ELR (cell line): ENCODE measurements at regions not wholly inside any gene's neighbourhood (a gene's known extent, or its start where the extent isn't known, plus 50 kb on each side); places are given as distances from the start of the nearest gene placed in this dataset.

ENCODE experiments used
- DNase-seq: peaks from one replicate; pipeline ENCODE4 v3.0.0-alpha.2; 2015; ENCODE audit warnings: low read depth

DNA sequence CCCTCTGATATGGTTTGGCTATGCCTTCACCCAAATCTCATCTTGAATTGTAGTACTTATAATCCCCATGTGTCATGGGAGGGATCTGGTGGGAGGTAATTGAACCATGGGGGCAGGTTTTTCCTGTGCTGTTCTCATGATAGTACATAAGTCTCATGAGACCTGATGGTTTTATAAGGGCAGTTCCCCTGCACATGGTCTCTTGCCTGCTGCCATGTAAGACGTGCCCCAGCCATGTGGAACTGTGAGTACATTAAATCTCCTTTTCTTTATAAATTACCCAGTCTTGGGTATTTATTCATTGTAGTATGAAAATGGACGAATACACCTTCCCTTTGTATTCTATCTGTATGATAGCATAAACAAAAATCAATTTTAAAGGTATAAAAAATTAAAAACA lies 333.4 kb upstream of the FBXO33 start:
- DNase-seq, result no peak

DNA sequence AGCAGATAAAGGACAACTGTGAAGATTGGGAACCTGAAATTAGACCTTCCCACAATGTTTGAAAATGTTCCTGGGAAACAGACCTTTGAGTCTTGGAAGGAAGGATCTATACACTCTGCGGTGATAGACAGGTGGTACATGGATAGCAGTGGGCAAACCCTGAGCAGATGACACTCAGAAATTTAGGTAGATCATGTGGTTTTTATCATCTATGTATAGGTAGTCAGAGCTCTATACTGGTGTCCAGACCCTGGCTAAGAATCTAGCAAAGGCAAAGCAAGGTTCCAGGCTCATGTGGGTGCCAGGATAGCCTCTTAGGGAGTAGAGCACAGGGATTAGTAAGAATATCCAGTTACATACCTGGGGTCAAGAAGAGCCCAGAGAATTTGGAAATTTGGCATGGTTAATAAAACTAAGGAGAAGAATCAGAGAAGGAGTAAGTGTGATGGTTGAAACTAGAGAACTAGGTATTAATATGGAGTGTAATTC lies 331.2 kb upstream of the FBXO33 start:
- no peak for DNase-seq

DNA sequence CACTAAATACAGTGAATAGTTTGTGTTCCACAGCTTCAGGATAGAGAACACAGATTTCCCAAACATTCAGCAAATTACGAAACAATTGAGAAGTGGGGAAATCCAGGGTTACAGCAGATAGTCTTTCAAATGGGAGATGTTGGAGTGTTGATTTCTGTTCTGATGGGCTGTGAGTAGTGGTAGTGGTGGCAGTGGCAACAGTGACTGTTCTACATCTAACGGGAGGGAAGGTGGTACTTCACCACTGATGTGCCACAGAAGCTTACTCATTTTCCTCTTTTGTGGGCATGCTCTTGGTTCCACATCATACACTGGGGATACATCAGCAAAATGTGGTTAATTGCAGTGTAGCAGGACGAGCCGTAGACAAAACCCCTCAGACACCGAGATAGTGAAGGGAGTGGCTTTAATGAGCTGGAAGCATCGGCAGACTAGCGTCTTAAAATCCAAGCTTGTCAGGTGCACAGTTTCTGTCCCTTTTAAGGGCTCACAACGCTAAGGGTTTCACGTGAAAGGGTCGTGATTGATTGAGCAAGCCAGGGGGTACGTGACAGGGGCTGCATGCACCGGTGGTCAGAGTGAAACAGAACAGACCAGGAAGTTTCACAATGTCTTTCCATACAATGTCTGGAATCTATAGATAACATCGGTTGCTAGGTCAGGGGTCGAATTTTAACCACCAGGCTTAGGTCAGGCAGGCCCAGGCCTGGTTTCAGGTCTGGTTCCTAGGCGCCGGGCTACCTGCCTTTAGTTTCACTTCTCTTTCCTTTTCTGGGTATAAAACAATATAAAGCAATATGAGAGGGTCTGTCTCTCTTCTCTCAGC lies 330.6 kb upstream of the FBXO33 start:
- DNase-seq, result no peak

DNA sequence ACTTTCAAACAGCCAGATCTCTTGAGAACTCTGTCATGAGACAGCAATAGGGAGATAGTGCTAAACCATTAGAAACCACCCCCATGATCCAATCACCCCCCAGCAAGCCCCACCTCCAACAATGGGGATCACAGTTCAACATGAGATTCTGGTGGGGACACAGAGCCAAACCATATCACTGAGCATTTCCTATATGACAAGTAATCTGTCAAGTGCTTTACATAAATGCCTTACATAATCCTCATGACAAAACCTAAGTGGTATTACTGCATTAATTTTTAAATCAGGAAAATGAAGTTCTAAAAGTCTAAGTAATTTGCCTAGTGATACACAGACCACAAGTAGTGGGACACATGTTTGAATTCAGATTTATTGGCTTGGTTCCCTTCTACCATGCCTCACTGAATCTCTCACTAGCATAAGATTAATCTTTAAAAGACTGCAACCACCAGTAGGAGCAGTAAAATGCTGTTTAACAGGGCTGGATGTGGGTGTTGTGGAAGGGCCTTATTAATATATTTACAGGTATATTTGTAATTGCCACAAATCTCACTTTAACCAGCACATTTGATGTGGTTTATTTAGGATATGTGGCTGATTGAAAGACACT lies 323.1 kb upstream of the FBXO33 start:
- DNase-seq, result no peak

DNA sequence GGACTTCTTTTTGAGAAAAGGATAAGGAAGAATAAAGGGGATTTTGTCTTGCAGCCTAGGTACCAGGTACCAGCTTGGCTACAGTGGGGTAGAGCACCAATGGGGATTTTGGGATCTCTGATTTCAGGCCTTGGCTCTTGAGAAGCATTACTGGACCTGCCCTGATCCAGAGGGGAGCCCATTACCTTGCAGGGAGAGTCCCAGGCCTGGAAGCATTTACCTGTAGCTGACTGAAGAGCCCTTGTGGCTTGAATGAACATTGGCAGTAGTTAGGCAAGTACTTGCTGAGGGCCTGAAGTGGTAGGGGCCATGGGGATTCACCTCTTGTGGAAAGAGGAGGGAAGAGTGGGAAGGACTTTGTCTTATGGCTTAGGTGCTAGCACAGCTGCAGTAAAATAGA lies 308.2 kb upstream of the FBXO33 start:
- no peak for DNase-seq

DNA sequence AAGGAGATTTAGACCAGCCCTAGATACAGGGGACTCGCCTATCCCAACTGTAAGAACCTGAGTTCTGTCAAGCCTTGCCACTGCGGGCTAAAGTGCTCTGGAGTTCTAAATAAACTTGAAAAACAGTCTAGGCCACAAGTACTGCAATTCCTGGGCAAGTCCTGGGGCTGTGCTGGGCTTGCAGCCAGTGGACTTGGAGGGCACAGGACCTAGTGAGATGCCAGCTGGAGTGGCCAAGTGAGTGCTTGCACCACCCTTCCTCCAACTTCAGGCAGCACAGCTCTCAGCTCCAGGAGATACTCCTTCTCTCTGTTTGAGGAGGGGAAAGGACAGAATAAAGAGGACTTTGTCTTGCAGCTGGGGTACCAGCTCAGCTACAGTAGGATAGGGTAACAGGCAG lies 307.6 kb upstream of the FBXO33 start:
- DNase-seq, result no peak

DNA sequence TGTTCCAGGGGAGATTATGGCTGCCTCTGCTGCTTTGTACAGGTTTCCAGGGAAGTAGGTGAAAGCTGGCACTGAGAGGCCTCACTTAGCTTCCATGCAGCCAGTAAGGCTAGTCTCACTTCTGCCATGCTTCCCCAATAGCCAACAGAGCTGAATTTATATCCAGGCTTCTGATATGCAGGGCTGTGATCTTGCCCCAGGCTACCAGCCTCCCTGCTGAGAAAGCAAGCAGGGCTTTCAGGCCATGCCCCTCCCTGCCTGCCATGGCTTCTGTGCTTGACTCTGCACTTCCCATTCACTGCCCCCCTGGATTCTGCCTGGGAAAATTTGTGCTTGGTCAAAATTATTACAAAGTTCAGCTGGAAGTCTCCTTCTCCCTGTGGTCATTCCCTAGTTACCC lies 302.1 kb upstream of the FBXO33 start:
- no peak for DNase-seq

DNA sequence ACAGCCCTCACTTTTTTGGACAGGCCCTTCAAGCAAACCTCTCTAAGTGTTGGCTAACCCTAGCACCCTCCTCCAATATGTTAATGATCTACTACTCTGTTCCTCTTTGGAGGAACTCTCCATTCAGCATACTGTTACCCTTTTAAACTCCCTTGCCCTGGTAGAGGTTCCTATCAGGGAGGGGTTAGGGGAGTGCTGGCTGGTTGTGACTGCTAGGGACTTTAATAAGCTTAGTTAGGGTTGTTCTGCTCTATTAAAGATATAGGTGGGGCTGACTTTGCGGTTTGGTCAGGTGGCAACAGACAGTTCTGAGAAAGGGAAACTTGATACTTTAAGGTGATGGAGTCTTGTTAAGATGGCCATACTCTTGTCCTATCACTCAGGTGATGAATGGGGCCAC lies 301.5 kb upstream of the FBXO33 start:
- no peak for DNase-seq

DNA sequence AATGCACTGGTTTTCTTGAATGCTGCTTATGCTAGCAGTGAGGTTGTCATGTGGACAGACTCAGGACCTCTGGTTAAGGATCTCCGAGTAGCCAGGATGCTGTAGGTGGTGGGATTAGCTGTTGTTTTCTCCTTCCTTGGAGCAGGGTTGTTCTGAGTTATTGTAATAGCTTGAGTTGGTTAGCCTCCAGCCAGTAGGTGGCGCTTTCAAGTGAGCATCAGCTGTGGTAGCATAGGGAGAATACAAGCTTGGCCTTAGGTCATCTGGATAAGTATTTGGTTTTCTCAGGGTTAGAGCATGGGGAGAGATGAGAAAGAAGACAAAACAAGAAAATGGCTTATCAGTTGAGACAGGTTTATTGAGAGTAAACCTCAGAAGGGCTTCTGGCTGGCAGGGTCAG lies 299.7 kb upstream of the FBXO33 start:
- peak; percentile 3 for DNase-seq

DNA sequence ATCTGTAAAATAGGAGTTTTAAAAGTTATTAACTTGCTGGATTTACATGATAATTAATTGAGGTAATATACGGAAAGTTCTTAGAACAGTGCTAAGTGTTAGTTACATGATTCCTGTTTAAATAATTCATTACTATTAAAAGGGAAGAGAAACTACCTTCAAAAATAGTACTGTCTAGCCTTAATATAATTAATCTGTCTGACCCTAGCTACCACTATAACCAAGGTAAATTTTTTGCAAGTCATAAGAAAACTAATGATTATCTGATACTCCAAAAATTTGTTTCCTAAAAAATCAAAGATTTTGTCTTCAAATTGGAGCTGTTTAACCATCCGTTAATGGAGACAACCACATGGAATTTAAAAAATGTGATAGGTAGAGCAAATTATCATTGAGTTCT lies 294.3 kb upstream of the FBXO33 start:
- DNase-seq, result no peak

DNA sequence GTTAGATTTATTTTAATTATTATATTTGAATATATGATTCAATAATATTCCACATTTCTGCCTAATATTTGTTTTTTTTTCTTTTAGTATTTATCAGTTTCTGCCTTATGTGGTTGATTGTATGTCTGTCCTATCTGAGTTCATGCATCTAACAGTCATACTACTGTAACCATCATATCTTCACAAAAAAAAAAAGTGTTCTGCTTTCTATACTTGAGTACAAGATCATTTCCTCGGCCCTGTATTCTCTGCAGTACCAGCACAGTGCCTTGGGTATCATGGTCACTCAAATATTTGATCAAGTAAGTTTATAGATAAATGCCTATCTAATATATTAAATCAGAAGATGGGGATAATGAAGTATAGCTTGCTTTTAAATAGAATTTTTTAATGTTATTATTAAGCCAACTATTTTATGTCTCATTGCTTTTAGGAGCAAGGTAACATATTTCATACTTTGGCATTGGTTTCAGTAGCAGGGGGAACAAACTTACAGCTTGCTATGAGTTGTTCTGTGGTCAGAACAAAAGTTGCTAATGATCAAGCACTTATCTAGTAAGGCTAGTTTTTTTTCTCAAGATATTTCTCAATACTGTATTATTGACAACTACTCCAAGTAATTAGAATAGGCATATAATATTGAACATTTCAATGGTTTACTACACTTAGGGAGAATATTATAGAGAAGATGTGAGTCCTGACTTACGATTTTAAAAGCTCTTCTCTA lies 290.5 kb upstream of the FBXO33 start:
- no peak for DNase-seq

DNA sequence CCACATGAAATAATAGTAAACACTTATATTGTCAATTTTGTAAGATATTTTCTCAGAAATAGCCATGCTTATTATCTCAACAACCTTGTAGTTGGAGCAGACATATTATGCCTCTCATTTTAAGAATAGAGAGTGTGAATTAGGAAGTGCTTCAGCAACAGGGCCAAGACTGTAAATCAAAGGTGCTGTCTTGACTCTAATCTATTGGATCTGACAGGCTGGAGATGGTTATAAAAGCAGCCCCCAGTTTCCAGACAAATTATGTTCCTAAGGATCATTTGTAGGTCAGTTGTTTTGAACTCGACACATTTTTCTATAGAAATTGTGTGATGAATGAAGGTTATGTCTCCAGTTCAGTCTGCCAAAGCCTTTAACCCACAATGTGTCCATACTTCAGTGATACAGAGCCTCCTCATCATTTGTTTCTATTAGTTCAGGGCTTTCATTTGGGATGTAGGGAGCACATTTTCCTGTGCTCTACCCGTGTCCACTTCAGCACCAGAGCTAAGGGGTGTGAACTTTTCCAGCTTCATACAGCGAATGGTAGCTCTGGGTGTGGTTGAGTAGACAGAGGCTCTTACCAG lies 284.8 kb upstream of the FBXO33 start:
- no peak for DNase-seq

DNA sequence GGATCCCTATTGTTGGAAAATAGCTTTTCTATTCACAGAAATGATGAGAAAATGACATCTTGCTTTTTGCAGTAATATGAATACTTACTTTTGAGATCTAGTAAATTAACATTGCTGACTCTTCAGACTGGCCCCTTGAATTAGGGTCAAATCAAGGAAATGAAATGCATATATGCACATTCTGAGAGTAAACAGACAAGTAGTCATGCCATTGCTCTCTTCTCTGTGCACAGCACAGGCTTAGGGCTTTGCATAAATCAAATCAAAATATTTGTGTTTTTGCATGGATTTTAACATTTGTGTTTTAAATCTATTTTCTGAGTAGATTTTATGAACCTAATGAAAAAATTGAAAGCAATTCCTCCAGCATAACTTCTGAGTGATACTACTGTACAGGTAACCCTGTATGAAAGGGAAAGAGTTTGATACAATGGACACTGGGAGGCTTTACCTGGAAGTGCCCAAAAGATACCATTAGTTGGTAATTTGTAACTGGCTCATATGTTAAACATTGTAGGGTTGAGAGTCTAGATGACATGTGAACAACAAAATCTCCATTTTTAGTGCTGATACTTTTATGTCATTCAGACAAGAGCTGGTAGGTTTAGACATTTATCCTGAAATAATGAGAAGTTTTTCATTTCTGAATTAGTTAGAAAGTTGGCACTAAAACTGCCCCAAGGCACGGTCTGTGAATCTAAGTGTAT lies 280.2 kb upstream of the FBXO33 start:
- DNase-seq, result no peak

DNA sequence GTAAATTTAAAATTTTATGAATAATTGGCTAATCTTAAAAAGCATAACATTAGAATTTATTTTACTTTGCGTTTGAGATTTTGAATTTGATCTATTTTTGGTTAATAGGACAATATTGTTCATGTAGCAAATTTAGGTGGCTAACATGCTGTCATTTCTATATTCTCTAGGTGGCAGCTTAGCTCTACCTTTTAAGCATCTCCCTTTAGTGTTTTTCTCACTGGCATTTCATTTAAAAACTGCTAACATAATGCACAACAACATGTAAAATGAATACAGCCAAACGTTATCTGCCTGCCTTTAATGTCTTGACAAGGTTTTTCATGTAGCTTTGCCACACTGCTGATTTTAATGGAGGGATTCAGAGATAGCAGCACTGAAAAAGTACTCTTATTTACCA lies 272.4 kb upstream of the FBXO33 start:
- DNase-seq, result no peak

DNA sequence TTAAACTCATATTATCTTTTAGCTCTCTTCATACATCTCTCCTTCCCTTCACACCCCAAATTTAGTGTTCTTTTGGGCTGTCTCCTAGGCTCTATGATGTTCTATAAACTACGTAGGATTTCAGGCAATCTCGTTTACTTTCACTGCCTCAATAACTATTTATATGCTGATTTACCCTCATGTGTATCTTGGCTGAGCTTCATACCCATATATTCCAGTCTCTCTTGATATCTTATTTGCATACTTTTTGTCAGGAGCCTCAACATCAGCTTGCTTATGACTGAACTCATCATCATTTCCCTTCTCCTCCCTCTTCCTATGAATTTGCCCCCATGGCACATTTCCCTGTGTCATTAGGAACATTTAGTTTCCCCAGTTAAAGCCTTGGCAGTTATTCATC lies 262.1 kb upstream of the FBXO33 start:
- no peak for DNase-seq

DNA sequence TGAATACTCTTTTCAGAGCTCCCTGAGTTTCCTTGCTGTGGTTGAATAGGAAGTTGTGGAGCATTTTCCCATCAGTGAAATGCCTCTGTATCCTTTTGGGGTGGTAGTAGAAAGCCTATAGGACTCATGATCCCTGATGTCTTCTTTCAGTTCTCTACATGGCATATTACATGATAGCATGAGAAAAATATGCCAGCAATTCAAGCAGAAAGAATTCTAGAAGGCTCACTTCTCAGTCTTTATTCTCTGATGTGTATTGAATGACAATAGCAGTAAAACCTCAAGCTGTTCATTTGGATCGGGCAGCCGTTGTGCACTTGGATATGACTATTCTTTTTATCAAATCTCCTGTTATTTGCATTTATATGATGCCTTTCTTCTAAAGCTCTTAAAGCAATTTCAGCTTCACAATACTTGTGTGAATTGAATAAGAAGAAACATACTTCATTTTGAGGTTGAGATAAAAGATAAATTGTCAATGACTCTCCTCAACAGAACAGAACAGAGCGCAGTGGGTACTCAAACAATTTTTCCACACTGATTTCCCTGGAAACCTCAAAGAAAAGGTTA lies 251.5 kb upstream of the FBXO33 start:
- no peak for DNase-seq

DNA sequence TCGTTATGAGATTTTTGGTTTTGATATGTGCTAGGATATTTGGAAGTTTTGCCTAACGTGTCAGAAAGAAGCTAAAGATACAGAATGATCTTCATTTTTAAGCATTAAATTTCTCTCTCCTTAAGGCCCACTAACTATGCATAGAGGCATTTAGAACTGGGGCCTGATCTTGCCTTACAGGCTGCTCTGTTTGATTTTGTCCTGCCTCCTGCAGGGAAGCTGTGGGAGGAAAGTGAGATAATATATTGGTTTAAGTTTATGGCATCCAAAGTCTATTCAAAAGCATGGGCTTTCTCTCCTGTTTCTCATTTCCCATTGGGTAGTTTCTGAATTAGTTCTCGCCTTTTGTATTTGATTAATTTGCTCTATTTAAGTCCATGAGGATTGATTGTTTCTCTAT lies 250.3 kb upstream of the FBXO33 start:
- DNase-seq, result no peak

DNA sequence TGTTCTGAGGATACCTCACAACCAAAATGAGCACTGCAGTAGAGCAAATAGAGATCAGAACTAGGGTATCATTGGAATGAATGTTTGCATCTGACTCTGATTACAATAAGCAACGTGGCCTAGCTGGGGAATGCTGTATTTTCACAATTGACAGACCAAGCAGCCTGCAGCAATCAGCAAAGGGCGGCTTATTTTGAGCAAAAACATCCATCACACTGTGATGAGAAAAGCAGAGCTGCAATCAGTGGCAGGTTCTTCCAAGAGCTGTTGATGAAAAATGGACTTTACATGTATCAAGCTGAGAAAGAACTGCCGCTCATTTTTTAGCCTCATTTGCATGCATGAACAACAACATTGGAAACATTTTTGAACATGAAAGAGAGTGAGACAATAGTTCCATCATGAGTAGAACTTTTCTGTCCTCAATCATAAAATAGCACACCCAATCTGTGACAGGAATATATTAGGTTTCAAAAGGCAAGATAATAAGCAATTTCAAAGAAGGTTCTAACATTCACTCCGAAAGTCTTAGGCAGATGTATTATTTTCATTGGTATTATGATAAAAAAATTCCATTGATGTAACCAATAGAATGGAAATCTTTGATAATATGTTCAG lies 249.7 kb upstream of the FBXO33 start:
- no peak for DNase-seq

DNA sequence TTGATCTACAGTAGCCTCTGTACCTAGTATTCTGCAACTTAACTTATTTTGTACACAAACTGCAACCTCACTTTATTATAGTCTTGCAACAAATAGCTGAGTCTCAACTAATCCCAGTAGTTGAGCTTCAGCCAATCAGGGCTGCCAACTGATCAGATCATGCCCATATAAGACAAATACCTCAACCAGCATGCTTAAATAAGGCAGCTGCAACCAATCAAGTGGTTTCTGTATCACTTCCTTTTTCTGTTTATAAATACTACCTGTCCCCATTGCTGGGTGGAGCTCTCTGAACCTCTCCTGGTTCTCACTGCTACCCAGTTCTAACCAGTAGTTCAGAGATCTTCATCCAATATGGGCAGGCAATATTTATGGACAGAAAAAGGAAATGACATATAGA lies 248.5 kb upstream of the FBXO33 start:
- DNase-seq, result no peak

DNA sequence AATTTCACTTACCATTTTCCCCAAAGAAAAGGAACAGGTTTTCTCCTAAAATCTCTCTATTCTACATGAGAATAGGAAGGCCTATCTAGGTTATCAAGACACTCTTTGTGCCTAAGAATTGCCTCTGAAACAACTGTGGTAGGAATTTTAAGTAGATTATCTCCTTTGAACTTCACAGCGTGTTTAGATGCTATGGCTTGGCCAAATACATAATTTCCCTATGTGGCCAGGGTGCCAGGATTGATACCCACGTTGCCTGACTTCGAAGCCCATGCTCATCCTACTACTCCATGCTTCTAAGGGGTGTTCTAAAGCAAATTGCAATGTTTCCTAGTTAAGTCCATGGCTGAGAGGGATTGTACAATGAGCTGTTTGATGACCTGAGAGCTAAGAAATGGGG lies 241.5 kb upstream of the FBXO33 start:
- DNase-seq, result no peak

DNA sequence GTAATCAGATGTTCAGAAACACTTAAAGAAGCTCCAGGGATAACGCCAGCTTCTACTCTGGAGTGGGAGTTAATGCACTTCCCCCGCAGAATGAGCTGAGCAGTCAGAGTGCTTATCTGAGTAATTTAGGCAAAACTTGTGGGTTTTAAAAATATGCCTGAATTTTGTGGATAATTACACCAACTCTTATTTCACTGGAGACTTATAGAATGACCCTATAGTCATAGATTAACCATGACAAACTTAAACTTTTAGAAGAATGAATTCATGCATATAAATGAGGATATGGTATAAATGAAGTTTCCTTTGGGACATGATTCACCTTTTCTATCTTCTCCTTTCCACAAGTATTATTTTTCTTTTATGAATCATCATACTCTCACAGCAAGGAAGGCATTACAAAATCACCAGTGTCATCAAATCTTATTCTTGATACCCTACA lies 241.1 kb upstream of the FBXO33 start:
- no peak for DNase-seq
